GM19328 (cell line): ENCODE measurements at regions not wholly inside any gene's neighbourhood (a gene's known extent, or its start where the extent isn't known, plus 50 kb on each side); places are given as distances from the start of the nearest gene placed in this dataset.

ENCODE experiments used
- ATAC-seq: cut with Tn5 transposase; IDR thresholded peaks from one replicate; pipeline ENCODE4 v1.9.1; 2021; ENCODE audit warnings: mild to moderate bottlenecking, moderate library complexity; ENCODE audit not compliant: unreplicated experiment

DNA sequence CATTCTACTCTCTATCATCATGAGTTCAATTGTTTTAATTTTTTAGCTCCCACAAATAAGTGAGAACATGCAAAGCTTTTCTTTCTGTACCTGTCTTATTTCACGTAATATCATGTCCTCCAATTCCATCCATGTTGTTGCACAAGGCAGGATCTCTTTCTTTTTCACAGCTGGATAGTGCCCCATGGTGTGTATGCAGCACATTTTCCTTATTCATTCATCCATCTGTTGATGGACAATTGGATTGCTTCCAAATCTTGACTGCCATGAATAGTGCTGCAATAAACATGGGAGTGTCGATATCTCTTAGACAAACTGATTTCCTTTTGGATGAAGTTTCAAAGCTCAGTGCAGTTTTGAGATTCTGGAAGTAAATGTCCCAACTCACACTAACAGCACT, 326.9 kb downstream of the FGF9 start:
- ATAC-seq: no peak

DNA sequence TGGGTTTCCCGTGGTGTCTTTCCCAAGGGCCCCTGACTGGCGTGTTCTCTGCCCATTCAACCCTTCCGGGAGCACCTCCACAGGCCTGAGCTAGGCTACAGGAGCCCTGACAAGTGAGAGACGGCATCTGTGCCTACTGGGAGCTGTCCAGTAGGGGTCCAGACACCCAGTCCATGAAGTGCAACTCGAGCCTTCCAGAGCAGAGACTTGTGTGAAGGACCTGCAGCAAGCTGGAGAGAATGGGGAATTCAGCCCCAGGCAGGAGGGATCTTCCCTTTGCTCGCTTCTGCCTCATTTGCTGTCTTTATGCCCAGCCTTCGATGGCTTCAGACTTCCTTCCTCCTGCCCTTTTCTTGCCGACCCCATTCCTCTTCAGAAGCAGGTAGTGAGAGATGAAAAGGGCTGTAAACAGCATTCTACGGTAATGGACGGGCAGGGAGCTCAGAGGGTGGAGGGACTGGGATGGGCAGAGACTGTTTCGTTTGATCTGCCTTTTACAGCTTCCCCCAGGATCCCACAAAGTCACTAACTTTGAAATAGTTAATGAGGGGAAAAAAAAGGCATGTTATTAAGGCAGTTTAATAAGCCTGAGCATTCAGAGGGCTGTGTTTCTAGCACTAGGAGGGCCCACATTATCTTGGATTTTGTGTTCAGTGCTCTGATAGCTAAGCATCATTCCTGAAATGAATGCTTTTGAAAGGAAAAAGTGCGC, 327.6 kb downstream of the FGF9 start:
- ATAC-seq: no peak

GRCh38 chr13:21999666-22000065, 328.8 kb downstream of the FGF9 start:
- ATAC-seq: no peak

- ATAC-seq: no peak
Measured at GRCh38 chr13:22000191-22000590, 329.3 kb downstream of the FGF9 start.

DNA sequence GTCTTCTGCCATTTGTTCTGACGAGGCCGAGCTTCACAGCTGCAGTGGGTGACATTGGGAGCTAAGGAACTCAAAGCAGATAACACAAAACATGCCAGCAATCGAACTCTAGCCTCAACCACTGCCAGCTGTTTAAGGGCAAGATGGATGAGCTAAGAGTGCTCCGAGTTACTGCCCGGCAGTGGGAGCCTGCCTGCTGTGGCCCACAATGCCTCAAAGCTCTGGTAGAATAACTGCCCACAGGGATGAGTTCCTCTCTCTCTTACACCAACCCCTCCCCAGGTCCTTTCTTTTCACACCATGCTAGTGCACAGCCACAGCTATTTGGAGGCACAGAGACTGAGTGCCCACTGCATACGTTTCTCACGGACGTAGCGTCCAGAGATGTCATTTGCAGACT, 330.5 kb downstream of the FGF9 start:
- ATAC-seq: no peak

- ATAC-seq: no peak
Measured at GRCh38 chr13:22002893-22003292, 332.0 kb downstream of the FGF9 start.

- no peak for ATAC-seq
Measured at GRCh38 chr13:22009500-22009899, 338.6 kb downstream of the FGF9 start.

GRCh38 chr13:22009937-22010336, 339.1 kb downstream of the FGF9 start:
- ATAC-seq: no peak

GRCh38 chr13:22012686-22013085, 341.8 kb downstream of the FGF9 start:
- no peak for ATAC-seq

GRCh38 chr13:22014469-22014868, 343.6 kb downstream of the FGF9 start:
- ATAC-seq: no peak

DNA sequence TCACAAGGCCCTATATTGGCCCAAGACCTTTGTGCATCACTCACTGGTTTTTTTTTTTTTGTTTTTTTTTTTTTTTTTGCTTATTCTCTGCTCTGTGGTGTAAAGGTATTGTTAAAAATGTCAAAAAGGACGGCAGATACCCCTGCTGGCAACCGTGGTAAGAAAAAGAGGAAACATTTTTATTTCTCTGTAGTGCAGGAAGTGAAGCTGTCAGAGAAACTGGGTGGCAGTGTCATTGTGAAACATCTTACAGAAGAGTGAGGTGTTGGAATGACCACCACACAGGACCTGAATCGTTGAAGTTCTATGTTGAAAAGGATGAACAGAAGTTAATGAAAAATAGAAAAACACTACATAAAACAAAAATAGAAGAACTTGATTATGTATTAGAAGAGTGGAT, 346.4 kb downstream of the FGF9 start:
- ATAC-seq: no peak

DNA sequence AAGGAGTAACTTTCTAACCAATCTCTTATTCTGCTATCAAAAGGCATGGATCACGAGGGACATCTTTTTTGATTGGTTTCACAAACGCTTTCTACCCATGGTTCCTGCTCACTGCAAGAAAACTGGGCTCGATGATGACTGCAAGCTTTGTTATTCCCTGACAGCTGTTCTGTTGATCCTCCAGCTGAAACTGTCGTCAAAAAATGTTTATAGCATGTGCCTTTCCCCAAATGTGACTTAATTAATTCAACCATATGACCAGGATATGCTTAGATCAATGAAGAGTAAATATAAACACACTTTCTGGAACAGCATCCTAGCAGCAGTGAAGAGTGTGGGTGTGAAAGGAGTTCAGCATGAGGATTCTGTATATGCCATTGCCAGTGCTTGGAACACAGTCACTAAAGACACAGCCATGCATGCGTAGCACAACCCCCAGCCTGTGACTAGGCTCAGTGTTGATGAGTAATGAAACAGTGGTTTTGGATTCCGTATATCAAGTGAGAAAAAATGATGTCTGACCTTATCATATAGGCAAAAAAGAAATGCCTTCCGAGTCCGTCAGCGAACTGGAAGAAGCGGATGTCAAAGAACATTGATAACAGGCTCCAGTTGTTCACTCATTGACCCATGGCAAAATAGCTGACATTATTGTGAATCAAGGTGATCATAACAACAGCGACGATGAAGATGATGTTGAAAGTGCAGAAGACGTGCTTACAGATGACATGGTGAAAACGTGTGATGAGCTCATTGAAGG, 347.4 kb downstream of the FGF9 start:
- no peak for ATAC-seq

GRCh38 chr13:22018836-22019210, 347.9 kb downstream of the FGF9 start:
- no peak for ATAC-seq

GRCh38 chr13:22024381-22024994, 353.6 kb downstream of the FGF9 start:
- no peak for ATAC-seq

DNA sequence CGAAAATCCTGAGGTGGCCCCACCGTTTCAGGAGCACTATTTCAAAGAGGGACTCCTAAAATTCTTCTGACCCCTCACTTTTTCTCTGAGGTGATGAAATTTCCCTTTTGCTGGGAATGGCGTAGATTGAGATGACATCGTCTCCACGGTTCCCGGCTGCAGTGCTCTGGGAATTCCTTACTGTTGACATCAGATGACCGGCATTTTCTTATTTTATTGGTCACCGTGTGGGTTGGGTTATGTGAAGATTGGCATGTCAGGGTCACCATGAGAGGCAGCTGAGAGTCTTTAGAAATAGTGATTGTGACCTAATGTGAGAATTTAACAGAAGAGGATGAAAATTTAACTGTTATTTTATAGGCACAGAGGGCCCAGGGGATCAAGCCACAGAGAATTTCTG, 356.7 kb downstream of the FGF9 start:
- ATAC-seq: no peak

DNA sequence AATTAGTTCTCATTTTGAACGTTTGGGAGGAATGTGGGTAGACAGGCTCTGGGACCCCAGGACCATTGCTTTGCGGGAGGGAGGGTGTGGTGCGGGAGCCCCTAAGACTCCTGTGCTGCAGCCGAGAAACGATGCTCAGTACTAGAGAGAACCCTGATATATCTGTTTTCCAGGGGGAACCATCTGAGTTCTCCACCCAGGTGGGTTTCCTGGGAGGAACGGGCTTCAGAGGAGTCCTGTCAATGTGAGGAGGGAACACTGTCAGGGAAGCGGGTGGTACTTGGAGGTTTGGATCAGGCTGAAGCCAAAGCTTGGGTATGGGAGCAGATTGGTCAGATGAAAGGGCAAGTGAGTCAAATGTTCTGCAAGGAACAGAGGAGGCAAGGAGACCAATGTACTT, 358.0 kb downstream of the FGF9 start:
- no peak for ATAC-seq

GRCh38 chr13:22030321-22030720, 359.4 kb downstream of the FGF9 start:
- no peak for ATAC-seq

DNA sequence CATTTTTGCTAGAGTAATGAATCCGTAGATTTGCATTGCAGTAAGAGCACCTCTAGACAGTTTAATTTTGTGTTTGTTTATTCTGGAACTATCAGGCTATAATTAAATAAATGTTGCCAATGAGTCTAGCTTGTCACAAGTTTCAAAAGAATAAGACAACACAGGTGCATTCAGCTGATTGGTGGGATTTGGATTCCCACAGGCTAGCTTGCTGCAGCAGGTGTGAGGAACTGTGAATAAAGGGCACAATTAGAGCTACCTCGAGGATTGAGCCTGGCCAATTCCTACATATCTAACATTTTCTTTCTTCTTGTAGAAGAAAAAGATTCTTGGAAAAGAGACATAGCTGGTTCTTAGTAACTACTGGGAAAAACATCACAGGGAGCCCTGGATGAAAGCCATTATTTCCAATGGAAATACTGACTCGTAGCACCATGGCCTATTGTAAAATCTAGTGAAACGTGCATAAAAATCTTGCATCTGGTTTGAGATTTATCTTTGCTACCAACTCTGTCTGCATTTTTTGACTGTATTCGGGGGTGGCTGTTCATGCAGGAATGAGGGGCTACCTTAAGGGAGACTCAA, 360.9 kb downstream of the FGF9 start:
- ATAC-seq: no peak

DNA sequence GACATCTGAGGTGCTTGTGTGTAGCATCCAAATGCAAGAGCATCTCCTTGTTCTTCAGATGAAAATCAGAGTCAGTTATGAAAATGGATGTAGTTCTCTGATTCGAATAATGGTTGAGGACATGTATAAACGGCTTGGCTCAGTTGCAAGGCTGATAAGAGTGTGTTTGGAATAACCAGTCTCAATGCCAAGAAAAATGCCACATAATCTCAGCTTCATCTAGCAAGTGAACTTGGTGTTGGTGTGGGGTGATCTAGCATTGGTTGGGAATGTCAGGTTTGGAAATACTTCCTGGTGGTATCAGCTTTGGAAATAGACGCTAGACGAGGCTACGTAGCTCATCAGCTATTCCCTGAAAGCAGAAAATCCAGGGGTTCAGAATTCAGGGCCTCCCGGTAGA, 362.0 kb downstream of the FGF9 start:
- no peak for ATAC-seq

- ATAC-seq: no peak
Measured at GRCh38 chr13:22039961-22040360, 369.1 kb downstream of the FGF9 start.

GRCh38 chr13:22040810-22041364, 370.0 kb downstream of the FGF9 start:
- ATAC-seq: no peak

DNA sequence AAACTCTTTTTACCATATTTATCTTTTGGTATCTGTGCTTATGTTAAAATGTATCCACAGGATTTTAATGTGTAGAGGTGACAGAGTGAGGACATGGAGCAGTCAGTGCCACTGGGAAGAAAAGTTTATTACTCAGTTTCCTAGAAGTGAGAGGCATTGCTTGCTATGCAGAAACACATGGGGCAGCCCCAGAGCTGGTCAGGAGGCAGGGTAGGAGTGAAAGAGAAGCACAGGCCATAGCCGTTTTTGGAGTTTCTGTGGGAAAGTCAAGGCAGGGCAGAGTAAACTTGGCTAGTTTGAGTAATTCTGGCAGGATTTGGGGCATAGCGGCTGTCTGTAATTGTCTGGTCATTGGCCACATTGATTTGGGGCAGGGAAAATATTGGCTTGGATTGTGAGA, 370.9 kb downstream of the FGF9 start:
- ATAC-seq: no peak
